NAMALWA (cell line): ENCODE measurements at regions not wholly inside any gene's neighbourhood (a gene's known extent, or its start where the extent isn't known, plus 50 kb on each side); places are given as distances from the start of the nearest gene placed in this dataset.
"Not testable (repeated sequence)": the region's sequence is repeated elsewhere in the genome, so short reads cannot be mapped to it uniquely, and the experiment has no call there.

ENCODE experiments used
- DNase-seq: peaks from one replicate; pipeline ENCODE4 v3.0.0-alpha.2; 2015; ENCODE audit warnings: low spot score

- DNase-seq, result peak; percentile 52
Observed at GRCh38 chr11:29251738-29252137, 765.1 kb downstream of the KCNA4 start.

DNA sequence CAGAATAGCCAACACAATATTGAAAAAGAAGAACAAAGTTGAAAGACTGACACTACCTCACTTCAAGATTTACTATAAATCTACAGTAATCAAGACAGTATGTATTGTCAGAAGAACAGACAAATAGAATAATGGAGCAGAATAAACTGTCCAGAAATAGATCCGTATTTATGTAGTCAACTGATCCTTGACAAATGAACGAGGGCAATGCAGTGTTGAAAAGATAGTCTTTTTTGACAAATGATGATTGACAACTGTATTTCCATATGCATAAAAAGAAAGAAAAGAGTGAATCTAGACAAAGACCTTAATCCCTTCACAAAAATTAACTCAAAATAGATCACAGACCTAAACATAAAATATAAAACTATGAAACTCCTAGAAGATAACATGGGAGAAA is 767.1 kb downstream of the KCNA4 start:
- no peak for DNase-seq

DNA sequence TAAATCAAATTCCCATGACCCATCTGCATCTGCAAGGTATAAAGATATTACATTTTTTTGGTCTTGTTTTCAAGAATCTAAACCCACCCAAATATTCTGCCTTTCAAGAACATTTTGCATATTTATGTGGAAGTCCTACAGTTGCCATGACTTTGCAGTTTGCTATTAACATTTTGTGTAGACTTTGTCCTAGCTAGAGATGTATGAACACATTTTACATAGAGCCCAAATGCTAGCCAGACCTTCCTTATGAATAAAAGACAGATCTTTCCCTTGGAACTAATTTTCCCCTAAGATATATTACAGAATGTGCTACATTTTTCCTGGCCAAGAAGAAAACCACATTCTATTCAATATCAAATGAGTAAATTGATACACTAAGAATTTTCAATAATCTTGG is 772.5 kb downstream of the KCNA4 start:
- no peak for DNase-seq

- no peak for DNase-seq
Observed at GRCh38 chr11:29243616-29244015, 773.2 kb downstream of the KCNA4 start.

DNA sequence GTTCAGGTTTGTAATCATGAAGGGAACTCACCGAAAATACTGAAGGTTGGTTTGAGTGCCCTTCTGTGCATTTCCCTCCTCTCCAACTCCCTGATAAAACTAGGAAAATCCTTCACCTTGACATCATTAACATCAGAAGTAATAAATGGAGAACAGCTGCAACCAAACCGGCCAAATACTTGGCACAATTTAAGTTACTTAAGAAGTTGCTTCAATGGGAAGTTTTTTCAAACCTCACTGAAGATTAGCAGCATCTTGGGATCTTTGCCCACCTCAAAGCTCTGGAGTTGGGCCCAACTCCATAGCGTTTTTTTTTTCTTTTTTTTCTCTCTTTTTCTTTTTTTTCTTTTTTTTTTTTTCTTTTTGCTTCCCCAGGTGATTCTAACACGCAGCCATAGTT is 784.8 kb downstream of the KCNA4 start:
- no peak for DNase-seq

DNA sequence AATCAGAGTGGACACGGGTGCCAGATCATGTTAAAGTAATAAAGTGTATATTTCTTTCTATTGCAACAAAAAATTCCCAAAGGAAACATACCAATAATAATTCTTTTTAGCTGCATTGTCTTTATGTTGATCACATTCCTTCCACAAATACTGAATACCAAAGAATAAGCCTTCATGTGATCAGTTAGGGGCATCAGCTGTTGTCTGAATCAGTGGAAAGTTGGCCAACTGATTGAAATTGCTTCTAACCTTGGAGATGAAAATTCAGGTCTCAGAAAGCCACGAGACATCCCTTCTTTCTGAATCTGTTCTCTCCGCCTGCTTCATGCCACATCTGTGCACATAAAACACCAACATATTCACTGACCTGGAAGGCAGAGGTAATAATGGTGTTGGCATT is 785.2 kb downstream of the KCNA4 start:
- no peak for DNase-seq

- DNase-seq, result no peak
Observed at GRCh38 chr11:29227811-29228210, 789.0 kb downstream of the KCNA4 start.

DNA sequence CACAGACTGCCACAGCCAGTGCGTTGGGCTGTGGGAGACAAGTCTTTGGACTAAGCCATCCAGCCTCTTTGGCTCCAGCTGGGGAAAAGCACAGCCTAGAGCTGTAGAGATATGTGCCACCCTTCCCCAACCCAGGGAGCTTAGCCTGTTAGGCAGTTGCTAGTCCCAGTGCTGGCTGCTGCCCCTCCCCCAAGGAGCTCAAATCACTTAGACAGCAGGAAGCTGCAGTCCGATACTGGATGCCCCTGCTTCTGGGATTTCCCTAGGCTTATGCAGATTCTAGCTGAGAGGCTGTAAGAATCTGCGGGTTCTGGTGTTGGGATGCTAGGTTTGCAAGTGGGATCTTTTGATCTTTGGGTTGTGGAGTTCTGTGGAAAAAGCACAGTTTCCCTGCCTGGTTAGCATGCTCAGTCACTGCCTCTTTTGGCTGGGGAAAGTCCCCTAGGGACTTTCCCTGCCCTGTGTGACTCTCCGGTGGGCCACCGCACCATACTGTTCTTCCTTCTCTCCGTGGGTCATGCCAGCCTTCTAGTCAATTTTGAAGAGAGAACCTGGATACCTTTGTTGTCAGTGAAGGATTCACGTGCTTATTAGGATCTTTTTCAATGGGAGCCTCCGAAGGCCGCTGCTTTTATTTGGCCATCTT is 792.0 kb downstream of the KCNA4 start:
- no peak for DNase-seq

- not testable (repeated sequence) for DNase-seq
Observed at GRCh38 chr11:29219531-29219930, 797.3 kb downstream of the KCNA4 start.

GRCh38 chr11:29217901-29218300 is 798.9 kb downstream of the KCNA4 start:
- DNase-seq, result no peak

- DNase-seq, result no peak
Observed at GRCh38 chr11:29214833-29215232, 802.0 kb downstream of the KCNA4 start.

DNA sequence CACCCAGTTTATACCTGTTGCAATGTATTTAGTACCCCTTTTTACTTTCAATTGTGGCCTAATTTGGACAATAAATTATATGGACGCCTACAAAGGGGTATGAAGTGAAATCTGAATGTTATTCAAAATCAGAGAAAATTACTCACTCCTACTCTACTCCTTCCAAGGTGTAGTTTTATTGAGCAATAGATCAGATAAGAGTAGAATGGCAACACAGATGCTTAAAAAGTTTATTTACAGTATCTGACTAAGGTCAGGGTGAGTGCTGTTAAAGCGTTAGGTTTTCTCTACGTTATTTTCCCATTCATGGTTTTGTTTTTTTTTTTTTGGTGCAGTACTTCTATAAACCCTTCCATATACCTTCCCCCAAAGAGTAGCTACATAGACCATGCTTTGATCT is 805.6 kb downstream of the KCNA4 start:
- no peak for DNase-seq

- no peak for DNase-seq
Observed at GRCh38 chr11:29210426-29210825, 806.4 kb downstream of the KCNA4 start.

DNA sequence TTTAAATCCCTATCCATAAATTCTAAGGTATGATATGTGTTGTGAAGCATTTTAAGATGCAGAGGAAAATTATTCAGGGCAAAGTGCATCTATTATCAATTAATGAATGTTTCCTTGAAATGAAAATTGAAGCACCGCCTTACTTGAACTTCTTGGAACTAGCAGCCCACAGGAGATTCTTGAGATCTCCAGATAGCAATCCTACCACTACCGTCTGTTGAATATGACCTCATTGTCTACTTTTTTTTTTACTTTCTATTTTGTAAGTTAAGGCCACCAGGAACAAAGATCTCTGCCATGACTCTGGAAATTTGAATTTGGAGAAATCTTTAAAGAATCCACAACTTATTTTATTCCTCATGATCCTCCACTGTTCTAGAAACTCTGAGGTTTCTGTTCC is 808.7 kb downstream of the KCNA4 start:
- no peak for DNase-seq

DNA sequence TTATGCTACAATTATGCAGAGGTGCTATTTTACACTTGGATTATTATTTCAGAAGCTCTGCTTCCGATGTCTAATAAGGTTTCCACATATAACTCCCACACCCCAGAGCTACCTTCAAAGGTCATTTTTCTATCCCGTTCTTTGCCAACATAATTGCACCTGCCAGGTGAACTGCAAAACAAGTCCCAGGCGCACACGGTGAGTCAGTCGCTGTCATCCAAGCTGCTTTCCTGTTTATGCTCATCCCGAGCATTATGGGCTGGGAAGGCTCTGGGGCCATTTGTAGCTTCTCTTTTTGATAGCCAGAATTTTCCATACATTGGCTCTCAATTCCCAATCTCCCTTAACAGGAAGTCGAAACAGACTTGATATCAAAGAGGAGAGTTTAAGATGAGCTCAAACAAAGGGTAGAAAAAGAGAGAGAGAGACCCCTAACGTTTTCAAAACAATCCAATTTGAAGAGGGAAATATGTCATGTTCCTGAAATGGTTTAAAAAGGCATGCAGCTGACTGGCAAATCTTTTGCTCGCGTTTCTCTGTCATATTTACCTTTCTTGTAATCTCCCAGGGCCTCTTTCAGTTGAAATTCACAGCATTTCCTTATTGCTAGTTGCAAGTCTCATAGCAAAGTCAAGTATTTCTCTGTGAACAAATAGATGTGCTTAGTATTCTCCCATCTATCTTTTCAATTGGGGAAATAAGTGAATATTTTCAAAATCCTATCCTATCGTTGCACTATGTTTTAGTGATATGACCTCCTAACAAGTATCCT is 815.9 kb downstream of the KCNA4 start:
- DNase-seq, result no peak

- no peak for DNase-seq
Observed at GRCh38 chr11:29190313-29190712, 826.5 kb downstream of the KCNA4 start.

- no peak for DNase-seq
Observed at GRCh38 chr11:29187215-29187614, 829.6 kb downstream of the KCNA4 start.

GRCh38 chr11:29184939-29185890 is 831.6 kb downstream of the KCNA4 start:
- DNase-seq, result no peak

- DNase-seq, result no peak
Observed at GRCh38 chr11:29183301-29183700, 833.5 kb downstream of the KCNA4 start.

- no peak for DNase-seq
Observed at GRCh38 chr11:29173660-29174062, 843.2 kb downstream of the KCNA4 start.

DNA sequence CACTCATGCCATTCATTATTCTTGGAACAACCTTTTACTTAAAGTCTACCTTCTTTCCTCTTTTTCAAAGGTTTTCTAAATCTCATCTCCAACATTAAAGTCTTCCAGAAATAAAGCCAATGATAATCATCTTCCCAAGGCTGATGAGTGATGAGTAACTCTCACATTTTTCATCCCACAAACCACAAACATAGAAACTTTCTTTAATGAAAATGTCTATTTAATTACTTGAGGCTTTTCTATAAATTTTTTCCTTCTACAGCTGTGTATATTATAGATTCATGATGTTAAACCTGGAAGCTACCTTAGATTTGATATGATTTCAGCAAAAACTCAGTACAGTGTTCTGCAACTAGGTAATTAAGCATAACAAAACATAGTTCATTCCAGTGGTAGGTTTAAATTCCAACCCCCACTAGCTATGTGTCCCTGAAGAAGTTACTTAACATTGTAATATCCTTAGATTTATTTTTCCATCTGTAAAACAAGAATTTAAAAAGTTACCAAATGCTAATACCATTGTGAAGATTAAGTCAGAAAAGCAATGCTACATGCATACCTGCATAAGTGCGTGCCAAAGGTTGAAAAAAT is 845.4 kb downstream of the KCNA4 start:
- DNase-seq, result no peak

GRCh38 chr11:29166306-29166705 is 850.5 kb downstream of the KCNA4 start:
- DNase-seq, result no peak
